GM18499 (cell line): ENCODE measurements at regions not wholly inside any gene's neighbourhood (a gene's known extent, or its start where the extent isn't known, plus 50 kb on each side); places are given as distances from the start of the nearest gene placed in this dataset.
"Not testable (repeated sequence)": the region's sequence is repeated elsewhere in the genome, so short reads cannot be mapped to it uniquely, and the experiment has no call there.

Source experiments
- ATAC-seq: cut with Tn5 transposase; IDR thresholded peaks from one replicate; pipeline ENCODE4 v1.9.1; 2021; ENCODE audit warnings: moderate number of reproducible peaks; ENCODE audit not compliant: insufficient read depth, unreplicated experiment

DNA sequence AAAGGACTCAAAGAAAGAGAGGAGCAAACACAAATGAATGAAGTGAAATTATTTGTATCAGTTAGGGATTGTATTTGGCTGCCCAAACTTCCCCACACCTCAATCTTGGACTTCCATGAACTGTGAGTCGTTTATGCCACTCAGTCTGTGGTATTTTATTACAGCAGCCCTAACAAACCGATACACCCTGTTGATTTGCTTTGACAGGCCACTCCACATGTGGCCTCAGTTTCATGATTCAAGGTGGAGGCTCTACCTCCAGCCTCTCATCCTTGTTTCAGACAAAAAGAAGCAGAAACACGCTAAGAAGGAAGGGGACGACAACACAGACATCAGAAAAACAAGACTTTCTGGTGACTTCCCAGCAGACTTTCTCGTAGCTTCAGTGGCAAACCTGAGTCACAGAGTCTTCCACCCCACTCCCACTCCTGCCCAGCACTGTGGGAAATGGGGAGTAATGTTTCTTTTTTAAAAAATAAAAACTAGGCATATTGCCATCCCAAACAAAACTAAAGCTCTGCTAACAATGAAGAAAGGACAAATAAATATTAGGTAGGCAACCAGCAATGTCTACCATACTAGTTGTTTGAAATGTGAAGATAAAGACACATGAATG is 52.2 kb upstream of the ABCA1 start:
- ATAC-seq: no peak

DNA sequence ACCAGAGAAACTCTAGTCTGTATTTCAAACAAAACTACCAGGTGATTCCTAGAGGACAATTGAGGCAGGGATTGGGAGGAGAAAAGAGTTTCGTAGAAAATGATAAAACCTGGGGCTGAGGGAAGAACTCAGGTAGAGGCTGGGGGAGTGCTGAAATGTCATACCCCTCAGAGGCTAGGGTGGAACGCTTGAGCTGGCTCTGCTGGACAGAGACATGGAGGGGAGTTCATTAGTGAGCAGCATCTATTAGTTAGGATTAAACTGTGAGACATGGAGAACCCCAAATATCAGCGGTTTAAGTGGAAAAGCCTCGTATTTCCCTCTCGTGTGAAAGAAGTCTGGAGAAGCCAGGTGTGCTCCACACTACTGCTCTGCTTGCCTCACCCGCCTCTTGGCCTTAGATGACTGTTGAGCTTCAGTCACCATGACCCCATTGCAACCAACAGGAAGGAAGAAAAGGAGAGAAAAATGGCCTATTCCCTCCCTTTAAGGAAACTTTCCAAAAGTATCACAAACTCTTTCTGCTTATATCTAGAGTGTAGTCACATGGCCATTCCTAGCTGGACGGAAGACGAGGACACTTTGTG is 53.7 kb upstream of the ABCA1 start:
- no peak for ATAC-seq

- no peak for ATAC-seq
Measured at GRCh38 chr9:104982543-104982942, 54.6 kb upstream of the ABCA1 start.

DNA sequence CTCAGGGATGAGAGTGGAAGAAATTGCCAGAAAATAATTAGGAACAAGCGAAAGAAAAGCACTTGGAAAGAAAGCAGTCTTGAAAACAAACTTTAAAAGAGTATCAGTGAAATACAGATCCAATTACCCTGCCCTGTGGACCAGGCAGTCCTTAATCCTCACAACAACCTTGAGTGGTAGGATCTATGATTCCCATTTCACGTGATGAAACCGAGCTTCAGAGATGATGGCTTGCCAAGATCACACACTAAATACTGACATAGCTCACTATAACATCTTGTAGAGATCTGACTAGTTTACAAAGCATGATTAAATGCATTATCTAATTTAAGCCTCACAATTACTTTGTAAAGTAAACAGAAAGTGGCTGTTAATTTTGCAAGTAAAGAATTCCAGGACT is 55.5 kb upstream of the ABCA1 start:
- no peak for ATAC-seq

- no peak for ATAC-seq
Measured at GRCh38 chr9:104984121-104984520, 56.2 kb upstream of the ABCA1 start.

- no peak for ATAC-seq
Measured at GRCh38 chr9:104984542-104984941, 56.6 kb upstream of the ABCA1 start.

- ATAC-seq: no peak
Measured at GRCh38 chr9:104984948-104985347, 57.0 kb upstream of the ABCA1 start.

- ATAC-seq: no peak
Measured at GRCh38 chr9:104986096-104986495, 58.1 kb upstream of the ABCA1 start.

GRCh38 chr9:104987743-104988142 is 59.8 kb upstream of the ABCA1 start:
- ATAC-seq: no peak

- no peak for ATAC-seq
Measured at GRCh38 chr9:104988539-104988938, 60.6 kb upstream of the ABCA1 start.

DNA sequence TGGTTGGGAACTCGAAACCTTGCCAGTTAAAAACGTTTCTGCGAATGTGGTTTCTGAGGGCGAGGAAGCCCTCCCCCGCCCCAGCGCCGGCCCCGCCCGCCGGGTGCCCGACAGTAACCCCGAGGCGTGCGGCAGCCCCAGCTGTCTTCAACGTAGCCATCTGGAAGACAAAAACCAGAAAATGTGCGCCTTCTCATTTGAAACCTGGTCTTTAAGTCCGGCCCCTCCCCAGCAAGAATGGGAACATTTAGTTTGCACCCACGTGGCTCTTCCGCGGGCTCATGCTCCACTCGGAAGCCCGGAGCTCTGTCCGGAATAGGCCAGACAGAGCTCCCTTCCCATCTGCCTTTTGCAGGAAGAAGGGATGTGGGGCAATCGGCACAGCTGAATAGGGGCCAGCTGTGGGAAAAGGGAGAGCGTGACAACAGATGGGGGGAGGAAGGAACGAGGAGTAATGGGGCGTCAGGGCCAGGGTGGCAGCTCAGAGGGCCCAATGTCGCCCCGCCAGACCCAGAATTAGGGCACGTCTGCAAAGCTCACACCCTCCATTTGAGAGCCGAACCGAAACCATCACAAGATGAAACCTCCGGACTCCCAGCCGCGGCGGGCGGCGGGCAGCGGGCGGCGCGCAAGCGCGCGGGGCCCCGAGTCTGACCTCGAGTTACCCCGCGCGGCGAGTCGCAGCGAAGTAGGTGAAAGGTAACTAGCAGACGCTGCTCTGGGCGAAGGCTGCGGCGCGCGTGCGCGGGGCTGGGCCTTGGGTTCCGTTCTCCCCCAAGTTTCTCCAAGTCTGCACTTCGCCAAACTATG is 63.4 kb upstream of the ABCA1 start:
- ATAC-seq: peak; percentile 56

DNA sequence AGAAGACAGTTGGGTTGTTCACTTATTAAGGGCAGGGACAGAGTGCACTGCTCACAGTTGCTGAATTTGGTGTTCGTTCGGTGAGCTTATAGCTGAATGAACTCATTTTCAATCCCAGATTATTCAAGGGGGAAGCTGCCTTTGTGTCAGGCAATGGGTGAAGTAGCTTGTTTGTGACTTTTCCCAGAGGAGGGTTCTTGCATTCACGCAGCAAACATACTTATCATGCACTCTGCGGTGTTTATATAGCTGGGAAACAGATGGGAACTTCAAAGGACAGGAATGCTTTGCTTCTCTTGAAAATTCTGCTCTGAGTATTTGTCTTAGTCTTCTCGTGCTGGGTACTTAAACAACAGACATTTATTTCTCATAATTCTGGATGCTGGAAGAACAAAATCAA is 64.7 kb upstream of the ABCA1 start:
- no peak for ATAC-seq

GRCh38 chr9:104993291-104993963 is 65.5 kb upstream of the ABCA1 start:
- ATAC-seq: no peak

DNA sequence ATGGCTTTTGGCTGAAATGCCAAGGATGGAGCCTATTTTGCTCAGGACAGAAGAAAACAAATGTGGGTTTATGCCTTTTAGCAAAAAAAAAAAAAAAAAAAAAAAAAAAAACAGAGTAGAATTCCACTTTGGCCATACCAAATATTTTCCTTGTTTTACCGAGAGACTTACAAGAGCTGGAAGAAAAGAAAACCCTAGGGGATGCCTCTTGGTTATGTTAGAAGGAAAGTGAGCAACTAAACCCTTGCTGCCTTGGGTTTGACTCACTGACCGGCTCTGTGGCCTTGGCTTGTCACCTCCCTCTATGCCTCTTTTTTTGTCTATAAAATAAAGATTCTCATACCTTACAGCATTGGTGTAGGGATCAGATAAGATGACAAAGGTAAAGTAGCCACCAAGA is 69.6 kb upstream of the ABCA1 start:
- ATAC-seq: no peak

- no peak for ATAC-seq
Measured at GRCh38 chr9:104999136-104999535, 71.2 kb upstream of the ABCA1 start.

DNA sequence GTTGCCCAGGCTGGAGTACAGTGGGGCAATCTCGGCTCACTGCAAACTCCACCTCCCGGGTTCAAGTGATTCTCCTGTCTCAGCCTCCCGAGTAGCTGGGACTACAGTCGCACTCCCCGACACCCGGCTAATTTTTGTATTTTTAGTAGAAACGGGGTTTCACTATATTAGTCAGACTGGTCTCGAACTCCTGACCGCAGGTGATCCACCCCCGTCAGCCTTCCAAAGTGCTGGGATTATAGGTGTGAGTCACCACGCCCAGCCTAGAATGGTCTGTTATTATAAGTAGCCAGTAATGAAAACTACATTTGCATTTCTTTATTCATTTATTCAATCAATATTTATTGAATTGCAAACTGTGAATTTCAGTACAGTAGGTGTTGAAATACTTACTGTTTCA is 72.6 kb upstream of the ABCA1 start:
- not testable (repeated sequence) for ATAC-seq

GRCh38 chr9:105004466-105005090 is 76.6 kb upstream of the ABCA1 start:
- ATAC-seq: no peak

DNA sequence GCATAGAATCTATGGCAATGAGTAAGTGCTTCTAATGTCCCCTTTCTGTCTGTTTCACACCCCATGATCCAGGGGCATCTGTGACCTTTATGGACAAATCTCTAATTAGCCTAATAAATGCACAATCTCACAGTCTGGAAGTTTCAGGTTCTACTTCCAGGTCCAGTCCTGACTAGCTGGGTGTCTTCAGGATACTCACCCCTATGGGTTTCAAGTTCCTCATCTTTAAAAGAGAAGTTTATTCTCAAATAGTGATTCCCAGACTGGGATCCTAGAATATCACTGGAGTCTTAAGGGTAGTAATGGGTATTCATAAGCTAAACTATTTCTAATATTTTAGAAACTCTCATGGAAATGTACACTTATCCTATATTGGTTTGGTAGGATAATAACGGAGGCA is 77.2 kb upstream of the ABCA1 start:
- no peak for ATAC-seq

DNA sequence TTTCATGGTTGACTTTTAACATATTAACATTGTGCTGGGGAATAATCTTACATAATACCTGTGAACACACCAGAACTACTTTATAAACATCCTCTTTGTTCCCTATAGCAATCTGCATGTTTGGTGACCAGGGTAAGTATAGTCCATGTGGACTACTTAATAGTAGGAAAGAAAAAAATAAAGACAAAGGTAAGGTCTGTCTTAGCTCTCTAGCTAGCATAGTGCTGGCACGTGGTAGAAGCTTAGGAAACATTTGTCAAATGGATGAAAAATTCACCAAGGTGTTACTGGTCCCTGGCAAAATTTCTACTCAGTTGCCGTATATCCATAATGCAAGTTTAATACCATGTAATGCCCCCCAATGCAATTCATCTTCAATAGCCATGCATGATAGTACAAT is 78.6 kb upstream of the ABCA1 start:
- ATAC-seq: no peak

DNA sequence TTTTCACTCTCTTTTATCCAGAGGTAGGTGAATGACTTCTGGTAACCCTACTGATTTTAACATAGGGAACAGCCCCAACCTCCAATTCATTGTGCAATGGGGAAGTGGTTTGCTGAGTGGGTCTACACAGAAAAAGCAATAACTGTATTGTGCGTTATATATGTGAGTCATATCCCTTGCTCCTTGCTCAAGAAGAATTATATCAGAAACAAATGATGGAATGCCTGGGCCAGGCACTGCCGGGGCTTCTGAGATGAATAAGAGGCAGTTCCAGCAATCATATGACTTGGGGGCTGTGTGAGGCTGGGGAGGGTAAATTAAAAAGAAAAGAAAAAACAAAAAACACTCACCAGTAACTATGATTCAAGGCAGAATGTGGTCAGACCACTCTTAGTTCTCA is 79.2 kb upstream of the ABCA1 start:
- ATAC-seq: no peak

- ATAC-seq: peak; percentile 50
Measured at GRCh38 chr9:105010089-105010488, 82.1 kb upstream of the ABCA1 start.
